Thoracic aorta (tissue), 2 donors: ENCODE measurements at regions not wholly inside any gene's neighbourhood (a gene's known extent, or its start where the extent isn't known, plus 50 kb on each side); places are given as distances from the start of the nearest gene placed in this dataset.

ENCODE experiments used
- ATAC-seq: fragments of 150-250 bp; one replicate; pipeline ENCODE4 v1.8.0; 2017; ENCODE audit warnings: low read depth; ENCODE audit not compliant: insufficient number of reproducible peaks, low FRiP score
- DNase-seq: peaks from one replicate; pipeline ENCODE4 v3.0.0-alpha.2; 2020; ENCODE audit warnings: low spot score
- H3K27ac ChIP-seq, 2 donors: fragments of 200-600 bp; sonication (generic); 1 replicate in 1 of 2; 2 replicates in 1 of 2; pipeline ENCODE4 v1.5.1; 2016; ENCODE audit warnings: mild to moderate bottlenecking in 2 of 2, moderate library complexity in 2 of 2
- H3K27me3 ChIP-seq: fragments of 200-600 bp; sonication (generic); replicated peaks from 2 replicates; pipeline ENCODE4 v1.6.0; 2016; ENCODE audit warnings: mild to moderate bottlenecking; ENCODE audit not compliant: insufficient read depth
- H3K36me3 ChIP-seq: fragments of 200-600 bp; sonication (generic); one replicate; pipeline ENCODE4 v1.5.1; 2016
- H3K4me1 ChIP-seq, 2 donors: fragments of 200-600 bp; sonication (generic); 1 replicate in 1 of 2; 2 replicates in 1 of 2; pipeline versions ENCODE4 v1.5.1 to v1.6.0; 2016; ENCODE audit warnings: low read depth in 2 of 2, mild to moderate bottlenecking in 1 of 2; ENCODE audit not compliant: control insufficient read depth in 1 of 2
- H3K4me3 ChIP-seq: fragments of 200-600 bp; sonication (generic); 2 replicates; pipeline ENCODE4 v1.5.1; 2016; ENCODE audit warnings: mild to moderate bottlenecking
- H3K9me3 ChIP-seq: fragments of 200-600 bp; sonication (generic); 2 replicates; pipeline ENCODE4 v1.5.1; 2016
- CTCF ChIP-seq: fragments of 200-600 bp; sonication (generic); IDR thresholded peaks from one replicate; pipeline ENCODE4 v1.5.1; 2019; ENCODE audit warnings: antibody characterized with exemption

DNA sequence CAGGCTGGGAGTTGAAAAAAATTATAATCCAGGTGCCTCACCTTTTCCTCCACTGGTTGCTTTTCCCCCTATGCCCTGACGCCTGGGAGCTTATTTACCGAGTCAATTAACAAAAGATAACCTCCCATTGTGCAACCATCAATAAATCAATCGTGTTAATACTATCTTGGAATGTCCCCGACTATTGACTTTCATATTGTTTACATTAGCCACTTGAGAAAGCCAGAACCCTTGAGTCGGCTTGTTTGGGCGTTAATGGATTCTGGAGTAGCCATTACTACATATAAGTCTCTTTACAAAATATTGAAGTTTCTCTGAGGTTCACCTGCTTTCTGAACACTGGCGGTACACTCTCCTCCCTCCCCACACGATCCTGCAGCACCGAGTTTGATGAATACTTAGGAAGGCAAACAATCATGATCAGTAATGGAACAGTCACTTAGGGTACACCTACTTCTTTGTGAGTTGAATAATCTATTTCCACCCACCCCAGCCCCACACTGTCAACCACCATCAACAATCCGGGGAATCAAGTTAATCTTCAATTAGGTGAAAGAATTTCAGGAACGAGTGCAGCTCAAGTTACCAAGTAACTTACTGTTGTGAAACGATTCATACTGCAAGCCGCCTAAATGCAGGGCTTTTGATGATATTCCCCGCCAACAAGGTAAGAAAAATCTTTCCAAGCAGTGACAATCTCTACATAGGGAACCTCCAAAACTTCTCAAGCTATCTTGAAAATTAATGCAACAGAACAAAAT is 159.3 kb upstream of the NR2F2 start:
- no peak for ATAC-seq
- DNase-seq = no peak
- H3K4me1 ChIP-seq = peaks cover 0 to 5% of the 10 kb centered on the region in 2 donors
- H3K4me3 ChIP-seq = no peak overlapping the region
- H3K9me3 ChIP-seq = no peaks in the 10 kb centered on the region
- H3K27me3 ChIP-seq = no peaks in the 10 kb centered on the region
- TF ChIP-seq CTCF = no peak
- H3K27ac ChIP-seq = no peak overlapping the region
- no peaks in the 10 kb centered on the region for H3K36me3 ChIP-seq

DNA sequence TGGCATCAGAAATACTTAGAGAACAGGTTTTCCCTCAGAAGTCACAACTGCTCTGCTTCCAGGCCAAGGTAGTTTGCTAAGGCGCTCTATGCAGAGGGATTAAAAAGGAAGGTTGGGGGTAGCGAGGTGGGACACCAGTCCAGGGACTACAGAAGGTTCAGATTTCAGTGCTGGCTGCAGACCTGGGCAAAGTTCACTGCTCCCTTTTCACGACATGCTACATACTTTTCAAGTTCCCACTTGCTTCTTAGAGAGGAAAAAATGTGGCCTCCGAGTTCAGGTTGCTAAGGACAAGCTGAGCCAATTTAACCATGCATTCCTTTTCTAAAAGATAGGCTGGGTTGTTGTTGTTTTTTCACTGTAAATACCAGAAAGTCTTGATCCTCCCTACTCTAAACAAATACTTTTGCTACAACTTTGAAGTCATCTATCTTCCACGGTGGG is 158.6 kb upstream of the NR2F2 start:
- Histone ChIP-seq H3K27ac (no peak overlapping the region), H3K36me3 (no peaks in the 10 kb centered on the region), H3K4me1 (peaks cover 0 to 1% of the 10 kb centered on the region in 2 donors), H3K9me3 (no peaks in the 10 kb centered on the region), H3K4me3 (no peak overlapping the region), H3K27me3 (no peaks in the 10 kb centered on the region)
- ATAC-seq (no peak), DNase-seq (no peak)
- TF ChIP-seq CTCF = no peak

DNA sequence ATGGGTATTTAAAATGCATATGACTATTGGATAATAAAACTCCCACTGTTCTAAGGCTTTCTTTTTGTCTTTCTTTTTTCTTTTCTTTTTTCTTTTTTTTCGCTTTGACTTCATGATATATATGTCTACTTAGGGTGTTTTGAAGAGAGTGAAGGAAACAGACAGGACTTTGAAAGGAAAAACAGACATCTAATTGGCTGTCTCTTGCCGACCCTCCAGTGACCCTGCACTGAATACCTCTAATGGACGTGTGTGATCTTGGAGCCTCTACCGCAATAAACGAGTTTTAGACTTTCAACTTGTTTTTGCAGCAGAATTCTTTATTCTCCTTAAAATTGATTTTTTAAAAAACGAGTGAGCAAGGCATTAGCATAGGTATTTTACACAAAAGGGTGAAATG is 158.1 kb upstream of the NR2F2 start:
- no peak for TF ChIP-seq CTCF
- Histone ChIP-seq H3K9me3 (no peaks in the 10 kb centered on the region), H3K27ac (no peak overlapping the region), H3K36me3 (no peaks in the 10 kb centered on the region), H3K27me3 (no peaks in the 10 kb centered on the region), H3K4me1 (no peaks in the 10 kb centered on the region), H3K4me3 (no peak overlapping the region)
- ATAC-seq = no peak
- DNase-seq = no peak

- Histone ChIP-seq H3K4me1 (peaks cover 4 to 9% of the 10 kb centered on the region in 2 donors), H3K27ac (no peak overlapping the region), H3K9me3 (no peaks in the 10 kb centered on the region), H3K36me3 (no peaks in the 10 kb centered on the region), H3K4me3 (no peak overlapping the region), H3K27me3 (no peaks in the 10 kb centered on the region)
- ATAC-seq = no peak
- TF ChIP-seq CTCF = no peak
- DNase-seq = no peak
Observed at GRCh38 chr15:96176831-96177230, 153.7 kb upstream of the NR2F2 start.

GRCh38 chr15:96177279-96177678 is 153.2 kb upstream of the NR2F2 start:
- Histone ChIP-seq H3K9me3 (no peaks in the 10 kb centered on the region), H3K27ac (no peak overlapping the region), H3K4me3 (no peak overlapping the region), H3K36me3 (no peaks in the 10 kb centered on the region), H3K27me3 (no peaks in the 10 kb centered on the region), H3K4me1 (peaks cover 4 to 13% of the 10 kb centered on the region in 2 donors)
- no peak for TF ChIP-seq CTCF
- DNase-seq (no peak), ATAC-seq (no peak)
